GM12872 (cell line): ENCODE measurements at regions not wholly inside any gene's neighbourhood (a gene's known extent, or its start where the extent isn't known, plus 50 kb on each side); places are given as distances from the start of the nearest gene placed in this dataset.

ENCODE experiments used
- CTCF ChIP-seq: IDR thresholded peaks from 3 replicates; pipeline ENCODE4 v1.5.1; 2011; ENCODE audit warnings: low read depth, mild to moderate bottlenecking, low read length, moderate library complexity; ENCODE audit not compliant: insufficient read depth

- TF ChIP-seq CTCF: no peak
Measured at GRCh38 chr17:34434052-34434451, 71.0 kb upstream of the CCL1 start.

- no peak for TF ChIP-seq CTCF
Measured at GRCh38 chr17:34424814-34425491, 61.9 kb upstream of the CCL1 start.

GRCh38 chr17:34423978-34424813, 61.2 kb upstream of the CCL1 start:
- no peak for TF ChIP-seq CTCF

GRCh38 chr17:34420900-34421299, 57.9 kb upstream of the CCL1 start:
- TF ChIP-seq CTCF: no peak

GRCh38 chr17:34420254-34420766, 57.3 kb upstream of the CCL1 start:
- peak; percentile 95 for TF ChIP-seq CTCF

GRCh38 chr17:34416116-34416515, 53.1 kb upstream of the CCL1 start:
- TF ChIP-seq CTCF: no peak

GRCh38 chr17:34414339-34414738, 51.3 kb upstream of the CCL1 start:
- no peak for TF ChIP-seq CTCF
